ENCODE measurements at regions not wholly inside any gene's neighbourhood (a gene's known extent, or its start where the extent isn't known, plus 50 kb on each side); places are given as distances from the start of the nearest gene placed in this dataset.

GRCh38 chr10:20963721-20964595 is 66.8 kb upstream of the NEBL start:
- no peak for TF ChIP-seq CTCF (IDR thresholded peaks at IDR 0.05; ENCODE audit: low read depth, low read length)
- no peak overlapping the region for H3K4me3 ChIP-seq (ENCODE audit: low read depth, low read length)

- H3K4me3 ChIP-seq (ENCODE audit: low read depth, low read length), result no peak overlapping the region
- no peak for TF ChIP-seq CTCF (IDR thresholded peaks at IDR 0.05; ENCODE audit: low read depth, low read length)
Measured at GRCh38 chr10:20963056-20963455, 65.9 kb upstream of the NEBL start.

GRCh38 chr10:20962165-20962564 is 65.1 kb upstream of the NEBL start:
- H3K4me3 ChIP-seq (ENCODE audit: low read depth, low read length), result no peak overlapping the region
- no peak for TF ChIP-seq CTCF (IDR thresholded peaks at IDR 0.05; ENCODE audit: low read depth, low read length)

GRCh38 chr10:20959242-20959641 is 62.1 kb upstream of the NEBL start:
- no peak overlapping the region for H3K4me3 ChIP-seq (ENCODE audit: low read depth, low read length)
- TF ChIP-seq CTCF (IDR thresholded peaks at IDR 0.05; ENCODE audit: low read depth, low read length), result no peak

DNA sequence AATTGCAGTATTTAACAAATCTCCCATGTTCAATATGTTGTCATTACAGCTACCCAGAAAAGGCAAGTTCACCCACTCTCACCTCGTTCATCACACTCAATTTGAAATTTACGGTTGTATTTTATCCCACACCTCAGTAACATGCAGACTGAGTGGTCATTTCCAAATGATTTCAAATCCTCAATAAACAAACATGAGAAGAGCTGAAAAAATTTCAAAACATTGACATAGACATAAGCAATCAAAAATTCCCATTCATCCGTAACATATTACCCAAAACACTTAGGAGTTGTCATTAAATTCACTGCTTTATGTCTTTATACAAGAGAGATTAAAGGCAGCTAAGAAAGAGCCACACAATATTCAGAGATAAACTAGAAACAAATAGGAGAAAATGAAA is 61.7 kb upstream of the NEBL start:
- no peak overlapping the region for H3K4me3 ChIP-seq (ENCODE audit: low read depth, low read length)
- TF ChIP-seq CTCF (IDR thresholded peaks at IDR 0.05; ENCODE audit: low read depth, low read length), result no peak

DNA sequence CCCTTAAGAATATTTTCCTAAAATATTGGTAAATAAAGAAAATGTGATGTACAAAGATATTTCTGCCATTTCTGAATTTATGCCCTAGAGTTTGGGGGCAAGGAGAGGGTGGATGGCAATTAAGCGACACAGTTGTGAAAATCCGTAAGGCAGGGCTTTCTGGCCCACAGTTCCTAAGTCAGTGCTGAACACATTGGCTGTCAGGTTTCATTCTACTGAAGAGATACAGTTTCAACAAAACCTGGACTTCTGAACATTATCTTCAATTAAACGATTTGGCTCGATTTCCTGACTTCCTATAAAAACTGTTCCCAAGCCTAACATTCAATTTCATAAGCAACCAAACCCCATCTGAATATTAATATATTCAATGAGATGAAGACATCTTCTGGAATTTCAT is 61.1 kb upstream of the NEBL start:
- no peak for TF ChIP-seq CTCF (IDR thresholded peaks at IDR 0.05; ENCODE audit: low read depth, low read length)
- no peak overlapping the region for H3K4me3 ChIP-seq (ENCODE audit: low read depth, low read length)

GRCh38 chr10:20957744-20958143 is 60.6 kb upstream of the NEBL start:
- H3K4me3 ChIP-seq (ENCODE audit: low read depth, low read length), result no peak overlapping the region
- TF ChIP-seq CTCF (IDR thresholded peaks at IDR 0.05; ENCODE audit: low read depth, low read length), result no peak

All from WI38 (cell line).